Limb (tissue), 2 donors: ENCODE measurements at regions not wholly inside any gene's neighbourhood (a gene's known extent, or its start where the extent isn't known, plus 50 kb on each side); places are given as distances from the start of the nearest gene placed in this dataset.
"Not testable (repeated sequence)": the region's sequence is repeated elsewhere in the genome, so short reads cannot be mapped to it uniquely, and the experiment has no call there.

Experiments used
- DNase-seq, 2 donors: peaks; one replicate each; pipeline ENCODE4 v3.0.0-alpha.2; 2016; ENCODE audit errors: extremely low spot score in 2 of 2

DNA sequence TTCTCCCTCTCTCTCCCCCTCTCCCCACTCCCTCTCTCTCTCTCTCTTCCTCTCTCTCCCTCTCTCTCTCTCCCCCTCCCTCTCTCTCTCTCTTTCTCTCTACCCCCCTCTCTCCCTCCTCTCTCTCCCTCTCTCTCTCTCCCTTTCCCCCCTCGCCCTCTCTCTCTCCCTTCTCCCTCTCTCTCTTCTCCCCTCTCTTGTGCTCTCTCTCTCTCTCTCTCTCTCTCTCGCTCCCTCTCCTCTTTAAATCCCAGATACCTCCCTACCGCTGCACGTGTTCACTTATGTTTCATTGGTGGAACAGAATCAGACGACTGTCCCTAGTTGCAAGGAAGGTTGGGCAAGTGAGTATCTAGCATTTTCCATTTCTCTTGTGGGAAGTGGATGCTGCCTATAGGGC is 166.5 kb downstream of the EBLN2 start:
- no peak for DNase-seq

DNA sequence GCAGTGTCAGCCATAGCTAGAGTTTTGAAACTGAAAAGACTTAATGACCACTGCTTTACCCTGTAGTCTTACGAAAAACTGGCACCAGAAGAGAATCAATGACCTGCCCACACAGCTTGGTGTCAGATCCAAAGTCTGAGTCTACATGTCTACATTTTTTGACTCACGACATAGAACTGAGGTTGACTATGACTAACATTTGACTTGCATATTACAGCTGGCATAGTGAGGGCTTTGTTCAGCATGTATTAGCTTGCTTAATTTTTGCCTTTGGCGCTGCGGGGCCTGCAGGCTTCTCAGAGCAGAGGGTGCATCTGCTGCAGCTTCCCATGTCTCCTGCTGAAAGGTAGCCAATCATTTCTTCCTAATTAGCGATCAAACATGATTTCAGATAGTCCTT is 167.0 kb downstream of the EBLN2 start:
- DNase-seq, result no peak

DNA sequence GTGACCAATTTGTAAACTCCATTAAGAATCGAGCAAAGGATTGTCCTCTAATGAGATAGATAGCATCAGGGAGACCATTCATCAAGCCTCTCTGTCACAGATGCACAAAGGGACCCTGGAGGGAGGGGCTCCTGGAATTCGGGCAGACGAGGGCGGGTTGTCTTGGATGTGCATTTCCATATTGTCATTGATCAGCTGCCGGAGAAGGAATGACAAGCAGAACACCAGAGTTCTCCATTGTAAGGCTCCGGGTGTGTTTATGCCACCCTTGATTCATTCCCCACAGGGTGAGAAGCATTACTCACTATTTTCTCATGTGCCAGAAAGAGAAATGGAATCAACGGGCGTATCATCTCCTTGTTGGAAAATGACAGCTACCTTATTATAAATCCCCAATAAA is 167.5 kb downstream of the EBLN2 start:
- DNase-seq, result no peak

DNA sequence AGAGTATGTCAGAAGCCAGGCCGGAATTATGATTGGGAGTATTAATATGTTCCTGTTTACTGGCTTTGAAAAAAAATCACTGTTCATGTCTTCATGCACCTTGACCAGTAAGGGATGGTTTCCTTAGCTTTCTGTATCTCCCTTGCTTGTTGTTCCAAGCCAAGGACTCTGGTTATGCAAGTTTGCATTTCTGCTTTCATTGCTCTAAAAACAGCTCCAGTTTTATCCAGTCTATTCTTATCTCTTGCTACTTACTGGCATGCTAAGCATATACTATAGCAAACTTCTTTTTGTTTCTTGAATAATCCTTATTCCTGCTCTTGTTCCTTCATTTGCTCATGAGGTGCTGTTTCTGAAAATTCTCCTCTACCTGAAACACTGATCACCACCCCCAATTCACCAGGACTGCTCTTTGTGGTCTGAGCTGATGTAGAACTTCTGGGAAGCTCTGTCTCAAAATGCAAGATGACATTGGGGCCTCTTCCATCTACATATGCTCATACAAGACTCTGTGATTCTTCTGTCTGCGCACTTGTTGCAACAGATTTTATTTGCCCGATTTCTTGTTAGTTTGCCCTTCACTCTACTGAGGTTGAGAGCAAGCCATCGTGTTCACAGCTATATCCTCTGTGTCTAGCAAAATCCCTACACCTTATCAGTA is 173.0 kb downstream of the EBLN2 start:
- no peak for DNase-seq

DNA sequence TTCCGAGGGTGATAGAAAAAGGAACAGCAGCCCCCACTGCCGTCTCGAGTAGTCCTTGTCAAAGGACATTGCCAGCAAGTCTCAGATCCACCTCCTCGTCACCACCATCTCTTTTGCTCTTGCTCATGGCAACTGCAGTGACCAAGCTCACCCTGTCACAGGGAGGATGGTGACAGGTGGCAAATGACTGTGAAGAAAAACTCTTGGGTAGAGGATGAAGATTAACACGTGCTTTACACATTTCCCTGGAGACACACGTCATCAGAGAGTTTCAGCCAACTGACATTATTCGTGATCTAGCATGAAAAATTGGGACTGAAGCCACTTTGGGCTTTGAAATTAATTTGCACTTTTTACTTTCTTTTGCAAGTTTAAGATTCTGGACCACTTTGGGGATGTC is 174.3 kb downstream of the EBLN2 start:
- DNase-seq, result no peak

DNA sequence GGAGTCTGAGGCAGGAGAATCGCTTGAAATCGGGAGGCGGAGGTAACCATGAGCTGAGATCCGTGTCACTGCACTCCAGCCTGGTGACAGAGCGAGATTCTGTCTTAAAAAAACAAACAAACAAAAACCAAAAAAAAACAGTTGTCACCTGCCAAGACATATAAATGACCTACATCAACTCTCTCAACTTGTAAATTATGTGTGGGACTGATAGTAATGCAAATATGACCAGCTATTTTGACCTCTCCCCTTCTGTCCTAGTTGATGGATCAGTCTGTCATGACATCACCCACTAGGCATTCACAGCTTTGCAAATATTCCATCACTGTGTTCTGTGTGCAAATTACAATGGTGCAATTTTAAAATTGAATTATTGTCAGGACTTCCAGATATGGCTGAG is 175.4 kb downstream of the EBLN2 start:
- no peak for DNase-seq

DNA sequence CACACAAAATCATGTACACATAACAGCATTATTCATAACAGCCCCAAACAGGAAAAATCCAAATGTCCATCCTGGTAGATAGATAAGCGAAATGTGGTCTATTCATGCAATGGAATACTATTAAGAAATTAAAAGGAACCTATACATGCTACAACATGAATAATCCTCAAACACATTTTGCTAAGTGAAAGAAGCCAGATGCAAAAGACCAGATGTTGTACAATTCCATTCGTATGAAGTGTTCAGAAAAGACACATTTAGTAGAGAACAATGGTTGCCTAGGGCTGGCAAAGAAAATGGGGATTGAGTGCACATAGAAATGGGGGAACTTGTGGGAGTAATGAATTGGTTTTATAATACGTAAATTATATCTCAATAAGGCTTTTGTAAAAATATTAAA is 182.3 kb downstream of the EBLN2 start:
- DNase-seq, result no peak

DNA sequence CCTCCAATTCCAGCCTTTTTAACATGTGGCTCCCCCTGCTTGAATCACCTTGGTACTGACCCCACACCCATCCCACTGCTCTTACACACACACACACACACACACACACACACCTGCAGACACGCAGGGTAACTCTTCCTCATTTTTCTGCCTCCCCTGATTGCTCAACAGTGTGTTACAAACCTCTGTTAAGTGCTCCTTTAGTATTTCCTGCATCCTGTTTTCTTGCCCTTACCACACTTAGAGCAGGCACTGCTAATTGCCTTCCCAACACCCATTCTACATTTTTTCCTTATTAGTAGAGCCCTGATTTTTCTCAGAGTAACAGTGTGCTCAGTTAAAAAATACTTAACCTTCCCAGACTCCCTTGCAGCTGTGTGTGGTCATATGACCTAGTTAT is 184.0 kb downstream of the EBLN2 start:
- no peak for DNase-seq

DNA sequence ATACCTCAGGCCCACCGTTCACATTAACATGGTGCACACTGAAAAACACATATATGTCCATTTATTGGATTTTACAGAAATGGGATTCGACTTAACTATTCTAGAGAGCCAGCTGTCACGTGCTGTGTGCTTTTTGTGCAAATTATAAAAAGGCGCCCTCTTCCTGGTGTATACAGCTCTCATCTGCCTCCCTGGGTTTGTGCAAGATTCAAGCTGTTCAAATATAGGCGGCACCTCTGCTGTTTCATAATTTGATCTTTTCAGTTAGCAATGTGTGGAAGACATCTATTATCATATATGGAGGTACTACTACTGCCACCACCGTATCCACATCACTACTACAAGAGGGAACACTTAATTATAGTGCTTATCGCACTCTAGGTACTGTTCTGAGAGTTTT is 187.6 kb downstream of the EBLN2 start:
- no peak for DNase-seq

DNA sequence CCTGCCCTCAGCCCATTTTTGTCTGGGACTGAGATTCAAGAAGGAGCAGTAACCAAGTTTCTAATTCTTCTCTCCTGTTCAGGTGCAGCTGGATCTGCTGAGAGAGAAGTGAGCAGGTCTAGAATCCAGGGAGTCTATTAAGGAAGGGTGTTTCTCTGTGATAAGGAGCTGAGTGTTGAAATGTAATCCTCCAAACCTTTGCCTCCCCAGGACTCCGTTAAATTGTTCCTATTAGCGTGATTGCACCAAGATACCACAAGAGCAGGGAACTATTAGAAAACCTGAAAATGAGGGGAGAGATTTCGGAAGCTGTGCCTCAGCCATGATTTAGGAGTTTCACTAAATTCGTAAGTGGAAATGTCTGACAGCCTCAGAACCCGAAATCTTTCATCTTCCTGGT is 192.6 kb downstream of the EBLN2 start:
- no peak for DNase-seq

DNA sequence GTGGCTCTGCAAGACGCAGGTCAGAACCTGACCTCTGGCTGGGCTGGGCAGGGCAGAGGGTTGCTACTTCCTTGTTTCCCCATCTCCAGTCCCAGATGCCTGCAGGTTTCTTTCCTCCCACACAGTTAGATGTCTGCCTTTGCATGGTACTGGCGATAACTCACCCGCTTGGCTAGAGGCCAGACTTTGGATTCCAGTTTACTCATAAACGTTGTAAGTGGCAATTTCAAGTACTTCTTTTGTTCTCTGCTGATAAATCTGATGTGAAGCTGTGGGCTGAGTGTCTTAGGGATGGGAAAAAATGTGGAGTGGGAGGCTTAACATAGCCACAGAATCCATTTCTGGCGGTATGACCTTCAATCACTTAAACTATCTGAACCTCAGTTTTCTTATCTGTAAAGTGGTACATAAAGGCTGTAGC is 194.2 kb downstream of the EBLN2 start:
- no peak for DNase-seq

DNA sequence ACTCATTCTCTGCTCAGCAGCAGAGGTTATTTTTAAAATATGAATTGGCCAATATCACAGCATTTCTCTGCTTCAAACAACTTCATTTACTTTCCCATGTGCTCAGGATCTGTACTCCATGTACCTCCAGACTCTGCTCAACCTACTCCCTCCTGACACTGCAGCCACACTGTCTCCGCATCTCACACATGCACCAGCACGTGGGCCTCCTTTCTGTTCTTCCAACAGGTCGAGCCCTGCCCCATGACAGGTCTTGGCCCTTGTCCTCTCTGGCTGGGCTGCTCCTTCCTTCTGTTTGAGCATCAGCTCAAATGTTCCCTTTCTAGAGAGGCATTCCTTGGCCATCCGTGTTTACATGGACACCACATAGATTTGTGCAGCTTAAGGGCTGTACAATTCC is 195.7 kb downstream of the EBLN2 start:
- no peak for DNase-seq

DNA sequence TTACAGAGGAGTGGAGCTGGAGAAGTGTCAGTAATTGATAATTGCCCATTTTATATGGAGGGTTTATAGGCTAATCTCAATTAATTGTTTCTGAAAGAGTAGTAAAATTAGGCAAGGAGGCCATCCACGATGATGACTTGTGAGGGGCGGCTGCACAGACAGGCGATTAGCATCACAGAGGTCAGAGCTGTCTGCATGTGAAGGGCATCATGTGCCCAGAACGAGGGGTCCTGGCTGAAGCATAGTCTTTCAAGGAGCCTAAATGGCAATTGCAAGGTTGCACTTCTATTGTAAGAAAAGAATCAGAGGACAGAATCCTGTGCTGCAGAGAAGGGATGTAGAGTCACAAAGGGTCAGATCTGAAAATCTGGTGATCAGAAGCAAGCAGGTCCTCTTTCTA is 196.6 kb downstream of the EBLN2 start:
- no peak for DNase-seq

DNA sequence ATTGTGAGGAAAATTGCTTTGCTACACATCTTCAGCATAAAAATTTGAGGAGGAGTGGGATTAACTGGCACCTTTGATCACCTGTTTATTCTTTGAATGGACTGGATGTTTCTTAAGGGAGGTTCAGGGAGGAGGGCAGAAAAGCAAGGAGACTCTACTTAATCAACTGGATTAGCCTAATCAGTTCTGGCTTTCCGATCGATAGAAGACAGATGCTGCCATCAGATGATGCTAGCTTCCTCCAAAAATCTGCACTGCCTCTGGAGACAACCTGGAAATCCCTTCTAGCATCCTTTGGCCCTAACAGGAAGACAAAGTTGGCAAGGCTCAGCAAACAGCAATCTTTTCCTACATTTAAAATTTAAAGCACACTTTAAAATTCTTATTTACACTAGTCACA is 197.8 kb downstream of the EBLN2 start:
- DNase-seq, result no peak

DNA sequence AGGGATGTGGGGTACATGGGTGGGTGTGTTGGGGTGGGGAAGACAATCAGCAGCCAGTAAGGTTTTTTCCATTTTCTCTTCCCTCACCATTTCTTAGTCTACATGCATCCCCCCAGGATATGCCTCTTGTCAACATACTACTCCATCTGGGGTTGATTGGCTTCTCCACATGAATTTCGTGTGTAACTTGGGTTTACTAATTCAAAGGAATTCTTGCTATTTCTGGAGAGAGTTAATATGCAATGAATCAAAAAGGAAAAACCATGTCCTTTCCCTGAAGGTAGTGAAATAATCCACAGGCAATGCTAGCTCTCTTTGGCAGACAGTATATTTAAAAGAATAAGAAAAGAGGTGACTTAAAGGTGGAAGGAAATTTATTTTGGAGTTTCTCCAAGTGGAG is 198.4 kb downstream of the EBLN2 start:
- DNase-seq, result no peak

DNA sequence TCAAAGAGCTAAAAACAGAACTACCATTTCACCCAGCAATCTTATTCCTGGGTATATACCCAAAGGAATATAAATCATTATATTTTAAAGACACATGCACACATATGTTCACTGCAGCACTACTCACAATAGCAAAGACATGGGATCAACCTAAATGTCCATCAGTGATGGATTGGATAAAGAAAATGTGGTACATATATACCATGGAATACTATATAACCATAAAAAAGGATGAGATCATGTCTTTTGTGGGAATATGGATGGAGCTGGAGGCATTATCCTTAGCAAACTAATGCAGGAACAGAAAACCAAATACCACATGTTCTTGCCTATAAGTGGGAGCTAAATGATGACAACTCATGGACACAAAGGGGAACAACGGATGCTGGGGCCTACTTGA is 205.1 kb downstream of the EBLN2 start:
- not testable (repeated sequence) for DNase-seq

DNA sequence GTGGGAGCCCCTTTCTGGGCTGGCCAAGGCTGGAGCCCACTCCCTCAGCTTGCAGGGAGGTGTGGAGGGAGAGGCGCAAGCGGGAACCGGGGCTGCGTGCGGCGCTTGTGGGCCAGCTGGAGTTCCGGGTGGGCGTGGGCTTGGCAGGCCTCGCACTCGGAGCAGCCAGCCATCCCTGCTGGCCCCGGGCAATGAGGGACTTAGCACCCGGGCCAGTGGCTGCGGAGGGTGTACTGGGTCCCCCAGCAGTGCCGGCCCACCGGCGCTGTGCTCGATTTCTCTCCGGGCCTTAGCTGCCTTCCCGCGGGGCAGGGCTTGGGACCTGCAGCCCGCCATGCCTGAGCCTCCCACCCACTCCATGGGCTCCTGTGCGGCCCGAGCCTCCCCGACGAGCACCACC is 207.7 kb downstream of the EBLN2 start:
- not testable (repeated sequence) for DNase-seq

DNA sequence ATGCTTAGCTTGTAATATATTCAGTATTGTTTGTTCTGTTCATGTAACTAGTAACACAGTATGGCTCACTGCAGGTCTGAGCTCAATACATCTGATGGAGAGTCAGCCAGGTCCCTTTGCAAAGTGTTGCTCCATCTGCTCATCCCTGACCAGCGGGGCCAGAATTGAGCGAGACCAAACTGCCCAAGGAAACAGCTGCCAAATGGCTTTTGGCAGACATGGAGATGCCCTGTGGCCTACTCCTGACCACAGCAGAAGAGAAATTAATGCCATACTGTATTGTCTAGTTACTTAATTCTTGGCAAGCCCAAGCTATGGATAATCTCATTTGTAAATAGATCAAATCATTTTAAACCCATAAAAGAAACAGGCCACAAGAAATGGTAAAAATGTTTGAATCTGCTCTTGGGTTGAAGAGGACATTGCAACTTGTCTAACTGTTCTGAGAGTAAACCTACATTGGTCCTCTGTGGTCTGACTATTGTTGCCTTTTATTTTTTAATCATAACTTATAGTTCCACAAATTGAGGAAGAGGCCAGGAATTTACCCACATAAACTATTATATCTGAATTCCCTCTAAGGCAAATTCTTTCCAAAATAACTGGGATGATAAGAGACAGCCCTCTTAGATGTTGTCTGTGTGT is 209.5 kb downstream of the EBLN2 start:
- DNase-seq, result no peak

DNA sequence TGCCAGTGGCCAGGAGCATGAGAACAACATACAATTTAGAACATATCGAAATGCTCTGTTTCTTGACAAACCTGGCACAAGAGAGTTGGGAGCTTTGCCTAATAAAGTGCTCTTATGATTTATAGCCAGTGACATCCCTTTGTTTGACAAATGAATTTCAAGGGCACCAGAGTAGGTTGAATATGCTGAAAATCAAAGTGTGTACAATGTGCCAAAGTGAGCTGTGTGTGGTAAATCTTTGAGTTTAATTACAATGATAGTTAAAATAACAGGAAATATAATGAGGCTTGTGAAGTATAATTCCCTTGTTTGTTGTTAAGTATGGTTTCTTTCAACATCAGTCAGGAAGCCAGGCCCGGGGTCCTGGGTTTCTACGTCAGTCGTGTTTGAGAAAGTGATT is 211.9 kb downstream of the EBLN2 start:
- no peak for DNase-seq

DNA sequence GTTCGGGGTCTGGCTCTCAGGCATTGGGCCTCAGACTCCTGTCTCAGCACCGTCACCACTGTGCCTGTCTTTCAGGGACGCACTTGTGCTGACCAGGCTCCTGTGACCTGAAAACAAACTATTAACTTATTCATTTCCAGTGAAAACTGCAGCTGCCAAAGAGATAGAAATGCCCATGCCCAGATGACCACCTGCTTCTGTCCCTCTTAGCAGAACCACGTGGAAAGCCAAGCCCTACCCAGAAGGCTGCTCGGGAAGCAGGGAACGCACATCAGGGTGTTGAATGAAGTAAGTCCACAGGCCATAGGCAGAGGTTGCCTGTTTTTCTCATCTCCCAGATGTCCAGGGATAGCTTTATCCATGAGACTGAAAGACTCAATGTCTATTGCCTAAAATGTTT is 219.3 kb downstream of the EBLN2 start:
- no peak for DNase-seq

DNA sequence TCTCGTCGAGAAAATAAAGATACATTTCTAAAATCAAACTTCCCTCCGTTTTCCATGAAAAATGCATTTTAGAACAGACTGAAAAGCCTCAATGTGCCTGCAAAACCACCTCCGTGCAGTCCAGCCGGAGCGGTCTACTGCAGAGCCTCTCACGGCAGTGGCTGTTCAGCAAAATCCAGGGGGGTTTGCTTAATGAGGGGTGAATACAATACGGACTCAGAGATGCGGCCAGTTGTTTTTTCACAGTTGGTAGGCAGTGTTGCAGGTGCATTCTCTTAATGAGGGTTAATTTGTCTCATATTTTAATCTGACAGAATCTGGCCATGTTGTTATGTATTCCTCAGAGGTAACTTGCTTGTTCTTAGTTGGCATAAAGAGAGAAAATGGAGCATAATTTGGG is 223.0 kb downstream of the EBLN2 start:
- no peak for DNase-seq

DNA sequence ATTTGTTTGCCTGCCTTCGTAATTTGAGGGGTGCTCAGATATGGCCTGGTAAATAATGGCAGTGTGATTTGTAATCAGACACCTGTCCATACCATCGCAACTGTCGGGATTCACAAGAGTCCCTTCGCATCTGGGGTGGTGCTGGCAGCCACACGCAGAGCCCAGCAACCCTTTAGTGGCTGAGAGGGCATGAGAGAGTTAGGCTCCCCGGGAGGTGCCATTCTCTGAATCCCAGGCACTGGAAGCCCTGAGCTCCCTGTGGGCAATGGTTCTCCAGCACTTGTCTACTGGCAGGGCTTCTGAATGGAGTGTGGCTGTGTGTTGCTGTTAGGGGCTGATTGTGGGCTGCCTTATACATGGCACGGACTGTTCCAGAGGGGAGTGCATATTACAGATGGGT is 230.1 kb downstream of the EBLN2 start:
- DNase-seq, result no peak

DNA sequence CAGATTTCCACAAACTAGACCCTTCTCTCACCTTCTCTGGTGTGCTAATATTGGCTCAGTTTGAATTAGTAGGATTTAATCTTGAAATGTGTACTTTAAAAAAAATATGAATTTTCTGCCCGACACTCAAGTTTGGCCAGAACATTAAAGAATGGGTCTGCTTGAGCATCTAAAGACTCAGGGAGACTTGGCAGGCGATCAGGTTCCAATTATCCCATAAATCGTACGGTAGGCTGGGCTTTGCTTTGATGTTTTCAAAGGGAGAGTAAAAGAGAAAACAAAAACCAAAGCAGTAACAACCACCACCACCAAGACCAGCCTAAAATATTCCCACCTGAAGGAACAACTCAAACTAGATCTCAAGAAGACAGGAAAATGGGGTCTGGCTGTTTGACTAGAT is 230.8 kb downstream of the EBLN2 start:
- no peak for DNase-seq

DNA sequence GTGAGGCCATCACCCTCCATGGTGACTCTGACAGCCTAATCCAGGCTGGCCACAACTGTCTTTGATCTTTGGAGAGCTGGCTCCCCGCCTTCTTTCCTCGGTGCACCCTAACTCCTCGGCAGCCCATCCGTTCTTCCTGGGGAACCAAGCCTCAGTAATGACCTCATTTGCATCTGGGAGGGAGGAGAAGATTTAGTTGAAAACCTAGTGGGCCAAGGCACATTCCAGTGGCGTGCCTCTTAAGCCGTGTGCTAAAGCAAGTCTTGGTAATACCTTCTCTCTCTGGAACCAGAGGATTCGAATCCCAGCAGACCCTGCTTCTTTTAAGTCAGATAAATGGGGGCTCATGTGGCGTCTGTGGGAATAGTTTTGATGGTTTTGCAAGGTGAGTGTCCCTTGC is 233.1 kb downstream of the EBLN2 start:
- no peak for DNase-seq
